Spleen (tissue), 11 donors: ENCODE measurements at regions not wholly inside any gene's neighbourhood (a gene's known extent, or its start where the extent isn't known, plus 50 kb on each side); places are given as distances from the start of the nearest gene placed in this dataset.

Experiments used
- DNase-seq: peaks from one replicate; pipeline ENCODE4 v3.0.0-alpha.2; 2020
- H3K27ac ChIP-seq, 8 donors: fragments of 200-600 bp; sonication (generic) in 7 of 8; 1 replicate in 4 of 8; 2 replicates in 4 of 8; pipeline versions ENCODE4 v1.5.0 to v1.8.0; 2016 to 2021; ENCODE audit warnings: inconsistent platforms in 4 of 8, mild to moderate bottlenecking in 4 of 8, moderate library complexity in 1 of 8
- H3K27me3 ChIP-seq, 7 donors: fragments of 200-600 bp; sonication (generic) in 6 of 7; replicated peaks in 1 of 7; 1 replicate in 4 of 7; 2 replicates in 3 of 7; pipeline versions ENCODE4 v1.5.0 to v1.8.0; 2016 to 2021; ENCODE audit warnings: inconsistent platforms in 3 of 7, mild to moderate bottlenecking in 1 of 7
- H3K36me3 ChIP-seq, 6 donors: fragments of 200-600 bp; sonication (generic) in 5 of 6; 1 replicate in 4 of 6; 2 replicates in 2 of 6; pipeline versions ENCODE4 v1.5.0 to v1.8.0; 2016 to 2021; ENCODE audit warnings: inconsistent platforms in 2 of 6
- H3K4me1 ChIP-seq, 6 donors: fragments of 200-600 bp; sonication (generic) in 5 of 6; 1 replicate in 3 of 6; 2 replicates in 3 of 6; pipeline versions ENCODE4 v1.5.0 to v1.8.0; 2016 to 2021; ENCODE audit warnings: inconsistent platforms in 3 of 6
- H3K4me3 ChIP-seq, 8 donors: fragments of 200-600 bp; sonication (generic) in 7 of 8; 1 replicate in 4 of 8; 2 replicates in 4 of 8; pipeline versions ENCODE4 v1.5.0 to v1.8.0; 2016 to 2021; ENCODE audit warnings: inconsistent platforms in 4 of 8, mild to moderate bottlenecking in 4 of 8, moderate library complexity in 2 of 8
- H3K9me3 ChIP-seq, 8 donors: fragments of 200-600 bp; sonication (generic) in 7 of 8; 1 replicate in 4 of 8; 2 replicates in 4 of 8; pipeline versions ENCODE4 v1.5.0 to v1.8.0; 2016 to 2021; ENCODE audit warnings: inconsistent platforms in 4 of 8
- CTCF ChIP-seq, 11 experiments: fragments of 200-600 bp in 7 of 11; fragments of 450-650 bp in 4 of 11; sonication (generic) in 4 of 11; IDR thresholded peaks in 8 of 11; conservative IDR thresholded peaks in 3 of 11; 1 replicate in 7 of 11; 2 replicates in 4 of 11; pipeline versions ENCODE4 v1.4.0 to v1.8.0; 2016 to 2021; ENCODE audit warnings: antibody characterized with exemption in 11 of 11, inconsistent platforms in 4 of 11, mild to moderate bottlenecking in 1 of 11
- POLR2A ChIP-seq, 3 donors: fragments of 450-650 bp; IDR thresholded peaks; one replicate each; pipeline ENCODE4 v1.5.1; 2017; ENCODE audit warnings: antibody characterized with exemption in 3 of 3, mild to moderate bottlenecking in 1 of 3
- POLR2AphosphoS5 ChIP-seq, 3 donors: sonication (generic); formaldehyde crosslinking; IDR thresholded peaks; one replicate each; pipeline ENCODE4 v1.5.1; 2017; ENCODE audit warnings: antibody characterized with exemption in 3 of 3
- WGBS, 5 donors: extraction: QIAGEN DNeasy Blood & Tissue Kit in 3 of 5; methylation state at CpG; one replicate each; pipeline versions ENCODE4 v1.1.5 to v1.1.7; 2013 to 2018; 5-methylcytosine and 5-hydroxymethylcytosine counted together
- intact Hi-C: fragments of 100-400 bp; cut with DNase I; formaldehyde crosslinking; loops from one replicate; pipeline ENCODE4 v1.15.0; 2023; ENCODE audit warnings: low total_unique reads
- donor health status: healthy with polysubstance abuse.
- donor health status: DM: no; HTN: no; CAD: no; lungs with moderate emphysema.
- donor health status: DM: no; HTN: no; CAD: no.
- donor health status: Bipolar disorder and iron deficiency.
- donor health status: healthy.
- donor health status: DM: no; HTN: no; CAD: no.
- donor health status: DM: yes; HTN: yes; CAD: no.

- Histone ChIP-seq H3K9me3 (no peaks in the 10 kb centered on the region), H3K36me3 (no peaks in the 10 kb centered on the region), H3K27me3 (no peaks in the 10 kb centered on the region), H3K27ac (no peak overlapping the region), H3K4me1 (no peaks in the 10 kb centered on the region), H3K4me3 (no peak overlapping the region)
- TF ChIP-seq POLR2AphosphoS5 (IDR thresholded peaks at IDR 0.05) (no peak), POLR2A (IDR thresholded peaks at IDR 0.05) (no peak), CTCF (IDR thresholded peaks at IDR 0.05 in 8 of 11, conservative IDR thresholded peaks at IDR 0.05 in 3 of 11) (no peak)
- DNase-seq: no peak
- intact Hi-C loops: no loop called here
- 86 to 96% (median 93%) methylated on average over 10 of the region's 10 CpGs for WGBS, 5 donors
Measured at GRCh38 chr20:51970858-51971257, 168.5 kb upstream of the SALL4 start.

GRCh38 chr20:51969191-51969590, 166.9 kb upstream of the SALL4 start:
- DNase-seq: no peak
- no peaks in the 10 kb centered on the region for H3K27me3 ChIP-seq
- TF ChIP-seq POLR2A (IDR thresholded peaks at IDR 0.05): no peak
- no peak for TF ChIP-seq POLR2AphosphoS5 (IDR thresholded peaks at IDR 0.05)
- no peak for TF ChIP-seq CTCF (IDR thresholded peaks at IDR 0.05 in 8 of 11, conservative IDR thresholded peaks at IDR 0.05 in 3 of 11)
- no peaks in the 10 kb centered on the region for H3K9me3 ChIP-seq
- H3K4me1 ChIP-seq: no peaks in the 10 kb centered on the region
- intact Hi-C loops: loop anchor here (5.0 to 10.0 kb wide), 2 partner anchors 267 to 334 kb away; no protein-coding TSS in a partner anchor
- H3K36me3 ChIP-seq: no peaks in the 10 kb centered on the region
- 85 to 93% (median 87%) methylated on average over 5 of the region's 5 CpGs for WGBS, 5 donors
- H3K27ac ChIP-seq: no peak overlapping the region
- H3K4me3 ChIP-seq: no peak overlapping the region

GRCh38 chr20:51968151-51968550, 165.8 kb upstream of the SALL4 start:
- Histone ChIP-seq H3K4me1 (no peaks in the 10 kb centered on the region), H3K9me3 (no peaks in the 10 kb centered on the region), H3K27ac (no peak overlapping the region), H3K4me3 (no peak overlapping the region), H3K27me3 (no peaks in the 10 kb centered on the region), H3K36me3 (no peaks in the 10 kb centered on the region)
- no peak for TF ChIP-seq POLR2A (IDR thresholded peaks at IDR 0.05)
- 92 to 99% (median 95%) methylated on average over 4 of the region's 4 CpGs for WGBS, 5 donors
- intact Hi-C loops: loop anchor here (5.0 to 10.0 kb wide), 2 partner anchors 266 to 333 kb away; no protein-coding TSS in a partner anchor
- DNase-seq: no peak

GRCh38 chr20:51966296-51966971, 164.1 kb upstream of the SALL4 start:
- no peaks in the 10 kb centered on the region for H3K36me3 ChIP-seq
- no peak overlapping the region for H3K4me3 ChIP-seq
- no peak overlapping the region for H3K27ac ChIP-seq
- H3K4me1 ChIP-seq: no peaks in the 10 kb centered on the region
- DNase-seq: no peak
- TF ChIP-seq POLR2A (IDR thresholded peaks at IDR 0.05) (no peak), CTCF (IDR thresholded peaks at IDR 0.05 in 8 of 11, conservative IDR thresholded peaks at IDR 0.05 in 3 of 11) (peak in 7 of 11 experiments; percentile 50 to 69 (median 54)), POLR2AphosphoS5 (IDR thresholded peaks at IDR 0.05) (no peak)
- 49 to 57% (median 51%) methylated on average over 8 of the region's 8 CpGs for WGBS, 5 donors
- intact Hi-C loops: loop anchor here (5.0 to 10.0 kb wide), 2 partner anchors 264 to 332 kb away; no protein-coding TSS in a partner anchor
- H3K27me3 ChIP-seq: no peaks in the 10 kb centered on the region
- no peaks in the 10 kb centered on the region for H3K9me3 ChIP-seq
